ENCODE measurements at regions not wholly inside any gene's neighbourhood (a gene's known extent, or its start where the extent isn't known, plus 50 kb on each side); places are given as distances from the start of the nearest gene placed in this dataset.

GRCh38 chr18:77329651-77330050 is 80.0 kb downstream of the GALR1 start:
- Histone ChIP-seq H3K27me3 (no peaks in the 10 kb centered on the region), H3K27ac (no peak overlapping the region), H3K4me1 (no peaks in the 10 kb centered on the region), H3K4me3 (no peak overlapping the region), H3K9me3 (no peaks in the 10 kb centered on the region), H3K36me3 (no peaks in the 10 kb centered on the region)
- TF ChIP-seq POLR2A (IDR thresholded peaks at IDR 0.05) (no peak), CTCF (IDR thresholded peaks at IDR 0.05) (no peak)
- no peak for DNase-seq

- Histone ChIP-seq H3K27ac (no peak overlapping the region), H3K27me3 (no peaks in the 10 kb centered on the region), H3K4me1 (no peaks in the 10 kb centered on the region), H3K9me3 (no peaks in the 10 kb centered on the region), H3K36me3 (no peaks in the 10 kb centered on the region), H3K4me3 (no peak overlapping the region)
- no peak for DNase-seq
- no peak for TF ChIP-seq POLR2A (IDR thresholded peaks at IDR 0.05)
- no peak for TF ChIP-seq CTCF (IDR thresholded peaks at IDR 0.05)
These were observed 85.2 kb downstream of the GALR1 start for GRCh38 chr18:77334876-77335275.

GRCh38 chr18:77337604-77338003 is 88.0 kb downstream of the GALR1 start:
- no peaks in the 10 kb centered on the region for H3K4me1 ChIP-seq
- H3K27me3 ChIP-seq: no peaks in the 10 kb centered on the region
- no peak for DNase-seq
- no peaks in the 10 kb centered on the region for H3K36me3 ChIP-seq
- H3K4me3 ChIP-seq: no peak overlapping the region
- H3K9me3 ChIP-seq: no peaks in the 10 kb centered on the region
- TF ChIP-seq POLR2A (IDR thresholded peaks at IDR 0.05) (no peak), CTCF (IDR thresholded peaks at IDR 0.05) (no peak)
- no peak overlapping the region for H3K27ac ChIP-seq

- Histone ChIP-seq H3K9me3 (no peaks in the 10 kb centered on the region), H3K4me1 (no peaks in the 10 kb centered on the region), H3K27me3 (no peaks in the 10 kb centered on the region), H3K27ac (no peak overlapping the region), H3K4me3 (no peak overlapping the region), H3K36me3 (no peaks in the 10 kb centered on the region)
- DNase-seq: no peak
- no peak for TF ChIP-seq CTCF (IDR thresholded peaks at IDR 0.05)
- no peak for TF ChIP-seq POLR2A (IDR thresholded peaks at IDR 0.05)
These were observed 89.4 kb downstream of the GALR1 start for GRCh38 chr18:77339093-77339492.

- no peaks in the 10 kb centered on the region for H3K27me3 ChIP-seq
- H3K27ac ChIP-seq: no peak overlapping the region
- no peak for DNase-seq
These were observed 90.0 kb downstream of the GALR1 start for GRCh38 chr18:77339623-77340022.

More at GRCh38 chr18:77339623-77340022, 90.0 kb downstream of the GALR1 start:
- no peaks in the 10 kb centered on the region for H3K4me1 ChIP-seq
- TF ChIP-seq POLR2A (IDR thresholded peaks at IDR 0.05) (no peak), CTCF (IDR thresholded peaks at IDR 0.05) (no peak)
- no peak overlapping the region for H3K4me3 ChIP-seq
- no peaks in the 10 kb centered on the region for H3K9me3 ChIP-seq
- no peaks in the 10 kb centered on the region for H3K36me3 ChIP-seq
